AG04450 (cell line): ENCODE measurements at regions not wholly inside any gene's neighbourhood (a gene's known extent, or its start where the extent isn't known, plus 50 kb on each side); places are given as distances from the start of the nearest gene placed in this dataset.

Source experiments
- CTCF ChIA-PET: fragments of 300-600, 350-600 bp; formaldehyde crosslinking; extraction: SDS; loops from one replicate; lab custom pipeline; 2022; ENCODE audit warnings: antibody characterized with exemption, inconsistent platforms; lab: Charles Lee
- POLR2A ChIA-PET: fragments of 350-600 bp; formaldehyde crosslinking; extraction: SDS; loops from one replicate; lab custom pipeline; 2021; ENCODE audit warnings: antibody characterized with exemption, inconsistent platforms; lab: Yijun Ruan, JAX
- DNase-seq: peaks from one replicate; pipeline ENCODE4 v3.0.0-alpha.2; 2011; ENCODE audit warnings: low read depth, low spot score
- H3K27ac ChIP-seq: one replicate; pipeline ENCODE4 v1.5.1; 2012; ENCODE audit warnings: low read depth, low read length, control low read depth
- H3K27me3 ChIP-seq: one replicate; pipeline ENCODE4 v1.6.0; 2012; ENCODE audit warnings: low read length; ENCODE audit not compliant: control insufficient read depth, insufficient read depth
- H3K4me3 ChIP-seq: 2 replicates; pipeline ENCODE4 v1.5.1; 2011; ENCODE audit warnings: mild to moderate bottlenecking, low read depth, low read length, control low read depth
- H3K9me3 ChIP-seq: 2 replicates; pipeline ENCODE4 v1.5.1; 2012; ENCODE audit warnings: low read length; ENCODE audit not compliant: control insufficient read depth, insufficient read depth
- CTCF ChIP-seq: IDR thresholded peaks from 2 replicates; pipeline ENCODE4 v1.5.1; 2011; ENCODE audit warnings: low read depth, low read length, control low read depth, inconsistent platforms

GRCh38 chr2:145592361-145592760 is 1072.4 kb upstream of the ZEB2 start:
- no peaks in the 10 kb centered on the region for H3K9me3 ChIP-seq
- no peak for DNase-seq
- no peak for TF ChIP-seq CTCF
- ChIA-PET CTCF (no interaction called here), POLR2A (no interaction called here)
- H3K4me3 ChIP-seq: no peak overlapping the region
- no peaks in the 10 kb centered on the region for H3K27me3 ChIP-seq
- H3K27ac ChIP-seq: no peak overlapping the region

GRCh38 chr2:145591109-145591809 is 1071.3 kb upstream of the ZEB2 start:
- no peak overlapping the region for H3K4me3 ChIP-seq
- H3K27ac ChIP-seq: no peak overlapping the region
- H3K27me3 ChIP-seq: no peaks in the 10 kb centered on the region
- TF ChIP-seq CTCF: no peak
- ChIA-PET POLR2A (no interaction called here), CTCF (no interaction called here)
- H3K9me3 ChIP-seq: no peaks in the 10 kb centered on the region
- no peak for DNase-seq

GRCh38 chr2:145587922-145588321 is 1068.0 kb upstream of the ZEB2 start:
- POLR2A ChIA-PET: no interaction called here
- Histone ChIP-seq H3K4me3 (no peak overlapping the region), H3K9me3 (no peaks in the 10 kb centered on the region), H3K27ac (no peak overlapping the region), H3K27me3 (no peaks in the 10 kb centered on the region)
- no peak for DNase-seq
- TF ChIP-seq CTCF: no peak
- CTCF ChIA-PET: no interaction called here

GRCh38 chr2:145584353-145584752 is 1064.4 kb upstream of the ZEB2 start:
- Histone ChIP-seq H3K4me3 (no peak overlapping the region), H3K27me3 (no peaks in the 10 kb centered on the region), H3K9me3 (no peaks in the 10 kb centered on the region), H3K27ac (no peak overlapping the region)
- CTCF ChIA-PET: no interaction called here
- DNase-seq: no peak
- no peak for TF ChIP-seq CTCF
- POLR2A ChIA-PET: no interaction called here

GRCh38 chr2:145573608-145574007 is 1053.7 kb upstream of the ZEB2 start:
- CTCF ChIA-PET: no interaction called here
- POLR2A ChIA-PET: no interaction called here
- H3K4me3 ChIP-seq: no peak overlapping the region

More at GRCh38 chr2:145573608-145574007, 1053.7 kb upstream of the ZEB2 start:
- TF ChIP-seq CTCF: no peak
- Histone ChIP-seq H3K9me3 (no peaks in the 10 kb centered on the region), H3K27me3 (no peaks in the 10 kb centered on the region), H3K27ac (no peak overlapping the region)
- DNase-seq: no peak
